HG03342 (cell line): ENCODE measurements at regions not wholly inside any gene's neighbourhood (a gene's known extent, or its start where the extent isn't known, plus 50 kb on each side); places are given as distances from the start of the nearest gene placed in this dataset.
"Not testable (repeated sequence)": the region's sequence is repeated elsewhere in the genome, so short reads cannot be mapped to it uniquely, and the experiment has no call there.

Experiments used
- ATAC-seq: cut with Tn5 transposase; IDR thresholded peaks from one replicate; pipeline ENCODE4 v1.9.1; 2021; ENCODE audit warnings: mild to moderate bottlenecking, moderate library complexity; ENCODE audit not compliant: unreplicated experiment

DNA sequence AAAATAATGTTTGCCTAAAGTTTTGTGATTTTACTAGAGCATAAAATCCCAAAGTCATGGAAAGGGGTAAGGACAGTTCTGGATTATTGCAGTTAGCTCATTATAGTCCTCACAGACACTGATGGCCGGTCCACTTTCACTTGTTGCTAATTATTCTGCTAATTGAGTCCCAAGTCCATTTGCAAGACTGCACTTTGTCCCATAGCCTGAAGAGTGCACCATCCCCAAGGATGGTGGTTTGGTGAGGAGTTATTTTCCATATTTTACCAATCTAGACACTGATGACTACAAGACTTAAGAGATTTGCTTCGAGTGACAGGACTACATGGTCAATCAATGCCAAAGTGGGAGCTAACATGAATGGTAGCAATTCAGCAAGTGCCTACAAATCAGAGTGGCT, 181.8 kb upstream of the CACNA2D1 start:
- no peak for ATAC-seq

DNA sequence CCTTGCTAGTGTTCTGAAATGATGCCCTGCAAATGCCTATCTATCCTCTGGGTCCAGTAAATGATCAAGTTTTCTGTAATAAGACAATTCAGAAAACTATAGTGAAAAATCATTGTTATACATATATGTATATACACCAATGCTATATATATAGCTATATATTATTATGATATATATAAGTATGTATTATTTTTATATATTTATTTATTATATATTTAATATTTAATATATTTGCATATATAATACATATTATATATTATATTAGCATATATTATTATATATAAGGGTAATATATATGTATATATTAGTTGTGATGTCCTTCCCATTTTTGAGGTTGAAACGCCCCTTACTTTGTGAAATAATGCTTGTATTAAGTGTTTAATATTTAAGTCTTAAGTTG, 181.4 kb upstream of the CACNA2D1 start:
- ATAC-seq = no peak

DNA sequence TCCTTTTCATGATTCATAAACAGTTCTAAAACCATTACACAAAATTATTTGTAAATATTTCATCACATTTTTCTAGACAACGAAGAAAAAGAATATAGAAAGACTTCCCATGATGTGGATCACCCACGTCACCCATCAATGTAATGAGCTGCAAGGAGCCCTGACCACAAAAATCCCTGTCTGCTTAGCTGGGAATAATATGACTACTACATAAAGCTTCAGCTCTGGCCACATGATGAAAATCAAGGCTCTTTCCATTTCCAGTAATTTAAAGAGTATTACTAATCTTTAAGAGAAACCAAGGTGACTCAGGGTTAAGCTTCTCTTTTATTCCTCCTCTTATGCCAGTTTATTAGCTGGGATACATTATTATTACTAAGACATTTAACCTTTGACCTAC, 180.8 kb upstream of the CACNA2D1 start:
- ATAC-seq = no peak

DNA sequence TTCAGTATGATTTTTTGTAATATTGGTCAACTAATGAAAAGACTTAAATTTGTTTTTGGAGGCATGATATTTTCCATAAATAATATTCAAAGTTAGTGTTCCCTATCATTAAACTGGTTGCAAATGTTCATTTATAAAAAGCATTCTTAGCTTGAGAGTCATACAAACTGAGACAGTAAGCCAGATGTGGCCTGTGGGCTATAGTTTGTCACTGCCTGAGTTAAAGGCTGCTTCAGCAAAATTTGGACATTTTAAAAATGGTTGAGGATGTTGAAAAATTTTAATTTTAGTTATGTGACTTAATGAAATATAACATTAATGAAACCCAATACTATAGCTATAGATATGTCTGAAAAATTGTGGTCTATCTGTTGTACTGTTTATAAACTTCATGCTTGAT, 180.2 kb upstream of the CACNA2D1 start:
- ATAC-seq = no peak

DNA sequence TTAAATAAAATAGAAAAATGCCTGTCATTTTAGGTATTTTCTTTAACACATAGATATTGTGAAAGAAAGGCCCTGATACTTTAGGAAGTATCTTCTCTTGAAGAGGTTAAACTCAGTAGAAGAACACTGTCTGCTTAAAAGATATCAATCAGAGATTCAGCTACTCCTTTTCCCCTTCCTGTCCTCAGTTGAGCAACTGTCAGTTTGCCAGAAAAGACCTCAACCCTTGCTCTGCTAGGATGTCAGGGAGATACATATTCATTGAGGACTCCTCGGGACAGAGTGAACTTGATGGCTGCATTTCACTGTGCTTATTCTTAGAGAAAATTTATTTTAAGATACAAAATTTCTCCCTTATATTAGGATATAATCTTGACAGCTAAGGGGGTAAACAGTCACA, 173.6 kb upstream of the CACNA2D1 start:
- no peak for ATAC-seq

DNA sequence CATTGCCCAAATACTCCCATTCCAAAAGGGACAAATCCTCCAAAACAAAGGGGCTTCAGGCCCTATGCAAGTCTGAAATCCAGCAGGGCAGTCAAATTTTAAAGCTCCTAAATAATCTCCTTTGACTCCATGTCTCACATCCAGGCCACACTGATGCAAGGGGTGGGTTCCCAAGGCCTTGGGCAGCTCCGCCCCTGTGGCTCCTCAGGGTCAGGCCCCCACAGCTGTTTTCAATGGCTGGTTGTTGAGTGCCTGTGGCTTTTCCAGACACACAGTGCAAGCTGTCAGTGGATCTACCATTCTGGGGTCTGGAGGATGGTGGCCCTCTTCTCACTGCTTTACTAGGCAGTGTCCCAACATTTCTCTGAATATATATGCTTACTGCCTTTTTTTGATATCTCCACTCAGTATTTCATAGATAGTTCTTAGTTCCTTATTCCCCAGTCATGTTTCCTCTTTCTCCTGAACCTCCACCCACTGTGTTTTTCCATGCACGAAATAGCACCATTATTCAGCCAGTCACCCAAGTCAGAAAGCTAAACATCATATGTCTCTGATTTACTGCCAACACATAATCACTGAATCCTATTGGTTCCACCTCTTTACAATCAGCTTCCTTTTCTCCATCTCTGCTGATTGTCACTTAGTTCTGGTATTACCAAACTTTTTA, 172.6 kb upstream of the CACNA2D1 start:
- ATAC-seq = no peak

DNA sequence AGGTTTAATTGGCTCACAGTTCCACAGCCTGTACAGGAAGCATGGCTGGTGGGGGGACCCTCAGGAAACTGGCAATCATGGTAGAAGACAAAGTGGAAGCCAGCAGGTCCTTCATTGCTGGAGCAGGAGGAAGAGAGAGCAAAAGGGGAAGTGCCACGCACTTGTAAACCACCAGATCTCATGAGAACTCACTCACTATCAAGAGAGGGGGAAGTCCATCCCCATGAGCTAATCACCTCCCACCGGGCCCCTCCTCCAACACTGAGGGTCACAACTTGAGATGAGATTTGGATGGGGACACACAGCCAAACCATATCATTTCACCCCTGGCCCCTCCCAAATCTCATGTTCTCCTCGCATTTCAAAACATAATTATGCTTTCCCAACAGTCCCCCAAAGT, 171.9 kb upstream of the CACNA2D1 start:
- ATAC-seq = no peak

DNA sequence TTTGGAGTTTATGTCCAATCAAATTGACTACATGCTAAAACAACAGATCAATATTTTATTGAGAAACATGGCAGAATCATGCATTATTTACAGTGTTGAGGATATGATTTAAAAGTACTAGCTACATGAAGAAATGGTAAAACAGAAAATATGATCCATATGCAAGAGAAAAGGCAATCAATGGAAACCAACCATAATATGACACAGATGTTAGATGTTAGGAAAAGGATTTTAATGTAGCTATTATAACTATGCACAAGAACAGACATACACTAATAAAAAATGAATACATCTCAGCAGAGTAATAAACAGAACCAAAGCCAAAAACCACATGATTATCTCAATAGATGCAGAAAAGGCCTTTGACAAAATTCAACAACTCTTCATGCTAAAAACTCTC, 166.2 kb upstream of the CACNA2D1 start:
- ATAC-seq = no peak

DNA sequence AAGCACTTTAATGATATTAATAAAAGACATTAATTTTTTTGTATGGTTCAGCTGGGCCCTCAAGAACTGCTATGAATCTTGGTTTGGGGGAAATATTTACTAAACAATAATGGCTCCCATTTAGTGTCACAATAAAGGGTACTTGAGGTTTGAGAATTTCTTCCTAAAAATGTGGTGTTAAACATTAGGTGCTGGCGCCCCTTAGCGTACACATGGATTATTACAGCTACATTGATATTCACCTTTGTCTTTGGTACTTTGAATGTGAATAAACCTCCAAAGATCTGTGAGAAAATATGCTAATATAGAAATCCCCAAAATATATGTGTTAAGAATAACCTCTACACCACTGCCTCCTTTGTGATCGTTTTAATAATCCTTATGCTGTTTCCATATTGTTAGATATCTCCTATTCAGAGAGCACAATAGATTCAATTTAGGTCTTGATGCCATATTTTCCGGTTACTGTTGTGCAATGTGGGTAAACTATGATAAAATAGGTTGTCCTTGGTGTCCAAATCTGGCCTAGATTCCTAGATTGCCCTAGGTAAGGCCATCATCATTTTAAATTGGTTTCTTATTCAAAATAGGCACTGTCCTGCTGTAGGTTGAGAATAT, 161.8 kb upstream of the CACNA2D1 start:
- ATAC-seq = peak; percentile 76

DNA sequence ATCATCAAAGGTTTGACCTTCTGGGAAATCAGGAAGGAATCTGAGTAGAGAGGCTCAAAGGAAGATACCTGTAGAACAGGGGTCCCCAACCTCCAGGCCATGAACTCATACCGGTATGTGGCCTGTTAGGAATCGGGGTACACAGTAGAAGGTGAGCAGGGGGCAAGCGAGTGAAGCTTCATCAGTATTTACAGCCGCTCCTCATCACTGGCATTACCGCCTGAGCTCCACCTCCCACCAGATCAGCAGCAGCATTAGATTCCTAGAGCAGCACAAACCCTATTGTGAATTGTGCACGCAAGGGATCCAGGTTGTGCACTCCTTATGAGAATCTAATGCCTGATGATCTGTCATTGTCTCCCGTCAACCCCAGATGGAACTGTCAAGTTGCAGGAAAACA, 158.5 kb upstream of the CACNA2D1 start:
- ATAC-seq = no peak

DNA sequence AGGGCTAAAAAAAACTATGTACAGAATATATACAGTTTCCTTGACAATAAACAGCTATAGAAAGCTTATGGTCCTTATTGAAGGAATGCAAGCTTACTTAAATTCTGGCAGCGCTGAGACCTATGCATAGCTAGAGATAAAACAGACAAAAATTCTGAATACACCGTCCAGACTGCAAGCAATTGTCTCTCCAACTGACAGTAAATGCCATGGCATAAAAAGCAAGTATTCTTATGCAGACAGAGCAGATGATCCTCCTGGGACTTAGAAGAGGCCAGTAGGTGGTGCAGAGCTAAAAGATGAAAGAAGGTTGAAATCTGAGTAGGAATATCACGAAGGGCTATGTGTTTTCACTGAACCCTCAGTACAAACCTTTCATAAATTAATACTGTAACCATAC, 157.0 kb upstream of the CACNA2D1 start:
- no peak for ATAC-seq

DNA sequence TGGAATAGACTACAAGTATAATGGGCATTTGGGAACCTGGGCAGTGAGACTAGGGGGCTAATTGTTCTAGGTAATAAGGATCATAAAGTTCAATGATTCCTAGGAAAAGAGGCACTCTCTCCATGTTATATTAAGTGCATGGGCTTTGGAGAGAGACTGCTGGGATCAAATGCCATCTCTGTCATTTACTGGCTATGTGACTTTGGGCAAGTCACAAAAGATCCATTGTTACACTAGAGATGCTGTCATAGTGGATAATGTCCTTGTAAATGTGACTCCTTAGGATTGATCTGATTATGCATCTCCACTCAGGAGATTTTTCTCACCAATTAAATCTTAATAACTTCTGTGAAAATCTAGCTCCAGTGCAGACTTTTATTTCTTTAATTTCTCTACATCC, 156.3 kb upstream of the CACNA2D1 start:
- ATAC-seq = no peak

DNA sequence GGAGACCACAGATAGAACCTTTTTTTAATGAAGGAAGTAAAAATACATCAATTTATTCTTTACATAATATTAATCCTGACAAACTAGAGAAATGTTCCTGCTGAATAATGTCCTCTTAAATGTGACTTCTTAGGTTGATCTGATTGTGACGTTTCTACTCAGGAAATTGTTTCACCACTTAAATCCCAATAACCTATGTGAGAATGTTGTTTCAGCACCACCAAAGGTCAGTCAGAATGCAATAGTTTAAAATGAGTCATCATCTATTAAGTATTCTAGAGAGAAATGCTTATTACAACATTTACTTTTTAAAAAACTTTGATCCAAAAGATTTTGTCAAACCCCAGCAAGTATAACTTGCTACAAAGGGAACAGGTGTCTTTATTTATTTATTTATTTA, 155.4 kb upstream of the CACNA2D1 start:
- ATAC-seq = no peak

DNA sequence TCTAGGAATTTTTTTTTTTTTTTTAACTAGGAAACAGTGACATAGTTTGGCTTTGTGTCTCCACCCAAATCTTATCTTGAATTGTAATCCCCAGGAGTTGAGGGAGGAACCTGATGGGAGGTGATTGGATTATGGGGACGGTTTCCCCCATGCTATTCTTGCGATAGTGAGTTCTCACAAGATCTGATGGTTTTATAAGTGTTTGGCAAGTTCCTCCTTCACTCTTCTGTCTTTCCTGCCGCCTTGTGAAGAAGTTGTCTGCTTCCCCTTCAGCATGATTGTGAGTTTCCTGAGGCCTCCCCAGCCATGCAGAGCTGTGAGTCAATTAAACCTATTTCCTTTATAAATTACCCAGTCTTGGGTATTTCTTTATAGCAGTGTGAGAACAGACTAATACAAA, 152.2 kb upstream of the CACNA2D1 start:
- not testable (repeated sequence) for ATAC-seq

DNA sequence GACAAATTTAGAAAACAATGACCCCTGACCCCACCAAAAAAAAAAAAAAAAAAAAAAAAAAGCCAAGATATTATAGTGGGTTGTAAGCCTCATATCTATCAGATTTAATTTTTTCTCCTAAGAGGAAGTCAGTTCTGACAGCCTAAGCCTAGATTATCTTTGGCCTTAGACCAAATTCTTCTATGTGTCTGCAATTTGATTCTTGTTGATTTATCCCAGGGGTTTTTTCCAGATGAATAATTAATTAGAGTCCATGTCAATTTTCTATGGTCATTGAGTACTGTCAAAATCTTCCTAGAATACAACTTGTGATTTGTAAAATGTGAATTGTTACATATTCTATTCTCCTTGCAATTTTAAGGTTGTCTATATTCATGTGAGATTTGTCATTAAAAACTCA, 151.6 kb upstream of the CACNA2D1 start:
- no peak for ATAC-seq

DNA sequence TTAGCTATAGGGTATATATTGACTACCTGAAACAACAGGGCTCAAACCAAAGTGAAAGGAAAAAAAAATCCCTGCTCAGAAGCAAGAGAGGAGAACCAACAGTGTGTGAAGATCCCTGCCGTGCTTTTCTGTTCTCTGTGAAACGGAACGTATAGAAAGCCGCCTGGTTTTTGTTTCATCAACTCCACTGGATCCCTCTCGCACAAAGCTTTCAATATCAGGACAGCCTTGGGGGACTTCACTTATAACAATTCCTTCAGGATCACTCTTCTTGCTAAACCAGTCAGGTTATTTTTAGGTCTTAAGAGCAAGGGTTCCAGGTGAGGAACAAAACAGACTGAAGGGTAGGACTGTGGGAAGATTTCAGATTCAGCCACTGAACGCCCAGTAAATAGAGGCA, 151.1 kb upstream of the CACNA2D1 start:
- ATAC-seq = no peak

DNA sequence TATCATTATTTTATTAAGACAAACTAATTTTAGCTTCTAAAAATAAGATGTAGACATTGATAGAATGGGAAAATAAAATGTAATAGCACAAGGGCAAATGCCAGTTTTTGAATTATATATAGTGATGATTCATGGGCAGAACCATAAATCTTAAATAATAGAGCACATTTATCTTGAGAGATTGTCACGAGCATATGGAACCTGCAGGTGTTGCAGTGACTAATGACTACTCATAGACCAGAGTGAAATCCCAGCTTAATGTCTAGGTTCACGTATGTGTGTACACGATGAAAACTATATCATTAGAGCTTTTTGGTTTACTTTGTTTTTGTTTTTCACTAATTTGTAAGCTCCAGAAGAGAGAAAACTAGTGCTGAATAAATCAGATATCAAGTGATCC, 150.2 kb upstream of the CACNA2D1 start:
- no peak for ATAC-seq

DNA sequence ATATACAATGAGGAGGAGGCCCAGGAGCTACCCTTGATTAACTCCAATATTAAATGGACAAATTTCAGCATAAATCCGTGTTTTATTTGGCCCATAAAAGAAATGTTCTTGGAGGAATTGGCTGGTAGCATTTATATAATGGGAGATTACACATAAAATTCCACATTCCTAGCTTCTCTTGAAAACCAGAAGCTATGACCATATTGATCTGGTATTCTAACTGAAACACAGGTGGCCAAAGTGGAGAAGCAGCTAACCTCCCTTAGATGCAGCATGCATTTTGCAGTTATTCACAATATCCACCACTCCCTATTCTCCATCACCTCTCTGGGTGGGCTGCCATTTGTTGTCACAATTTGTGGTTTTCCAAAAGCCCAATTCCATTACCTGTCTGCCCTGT, 148.8 kb upstream of the CACNA2D1 start:
- no peak for ATAC-seq

DNA sequence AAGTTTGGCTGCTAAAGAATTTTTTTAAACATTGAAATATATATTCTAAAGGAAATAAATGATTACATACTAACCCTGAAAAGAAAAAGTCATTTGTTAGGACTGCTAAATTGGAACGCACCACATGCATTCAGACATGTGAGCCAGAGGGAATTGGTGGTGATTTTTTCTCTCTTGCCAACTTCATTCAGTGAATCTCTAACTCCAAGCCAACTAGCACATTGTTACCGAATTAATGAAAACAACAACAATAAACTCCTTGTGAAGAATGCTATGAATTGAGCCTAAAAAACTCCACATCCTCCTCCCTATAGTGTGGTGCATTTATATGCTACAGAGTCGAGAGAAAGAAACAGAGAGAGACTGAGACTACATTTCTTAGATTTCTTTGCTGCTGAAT, 135.5 kb upstream of the CACNA2D1 start:
- ATAC-seq = no peak

DNA sequence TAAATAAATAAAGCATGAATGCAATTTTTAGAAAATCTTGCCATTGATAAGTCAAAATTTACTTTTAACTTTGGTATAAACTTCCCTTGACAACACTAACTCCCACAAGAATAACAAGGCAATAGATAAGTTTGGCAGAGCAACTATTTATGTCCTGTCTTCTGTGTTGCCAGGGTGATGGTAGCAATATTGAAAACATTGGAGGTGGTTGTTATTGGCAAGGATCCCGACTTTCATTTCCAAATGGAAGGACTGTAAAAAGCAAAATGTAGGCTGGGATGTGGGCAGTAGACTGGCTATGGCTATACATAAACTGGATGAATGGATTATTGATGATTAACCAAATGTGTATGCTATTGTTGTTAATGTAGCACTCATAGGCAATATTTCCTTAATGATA, 134.9 kb upstream of the CACNA2D1 start:
- no peak for ATAC-seq

DNA sequence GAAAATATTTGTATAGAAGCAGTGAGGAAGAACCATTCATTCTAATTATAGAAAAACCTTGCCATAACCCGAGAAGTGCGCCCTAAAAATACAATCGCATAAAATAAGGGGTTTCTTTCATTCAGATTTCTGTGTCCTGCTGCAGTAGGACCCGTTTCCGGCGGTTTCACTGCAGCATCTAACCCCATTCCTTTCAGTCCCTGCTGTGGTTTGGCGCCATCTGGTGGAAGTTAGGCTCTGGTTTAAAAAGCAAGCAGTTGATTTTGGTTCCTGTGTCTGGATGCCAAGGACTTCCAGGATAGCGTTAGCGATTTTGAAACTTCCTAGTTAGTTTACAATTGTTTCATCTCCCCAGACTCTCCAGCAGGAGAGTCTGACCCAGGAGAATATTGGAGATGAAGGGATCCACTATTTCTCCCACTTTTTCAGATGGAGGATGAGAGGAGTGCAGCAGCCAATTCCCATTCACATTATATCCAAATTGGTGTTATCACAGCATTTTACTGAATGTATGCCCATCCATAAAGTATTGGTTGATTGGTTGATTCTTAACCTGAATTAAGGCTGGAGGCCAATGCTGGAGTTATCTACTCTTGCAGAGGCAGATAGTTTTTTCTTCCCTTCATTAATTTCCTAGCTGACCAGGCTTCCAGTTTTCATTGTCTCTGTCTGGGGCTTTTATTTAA, 128.8 kb upstream of the CACNA2D1 start:
- peak; percentile 93 for ATAC-seq

DNA sequence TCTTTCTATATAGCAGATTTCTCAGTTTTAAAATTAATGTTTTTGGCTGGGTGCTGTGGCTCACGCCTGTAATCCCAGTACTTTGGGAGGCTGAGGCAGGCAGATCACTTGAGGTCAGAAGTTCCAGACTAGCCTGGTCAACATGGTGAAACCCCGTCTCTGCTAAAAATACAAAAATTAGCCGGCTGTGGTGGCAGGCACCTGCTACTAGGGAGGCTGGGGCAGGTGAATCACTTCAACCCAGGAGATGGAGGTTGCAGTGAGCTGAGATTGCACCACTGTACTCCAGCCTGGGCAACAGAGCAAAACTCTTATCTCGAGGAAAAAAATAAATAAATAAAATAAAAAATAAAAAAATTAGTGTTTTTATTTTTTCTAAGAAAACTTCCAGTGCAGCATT, 127.5 kb upstream of the CACNA2D1 start:
- not testable (repeated sequence) for ATAC-seq

DNA sequence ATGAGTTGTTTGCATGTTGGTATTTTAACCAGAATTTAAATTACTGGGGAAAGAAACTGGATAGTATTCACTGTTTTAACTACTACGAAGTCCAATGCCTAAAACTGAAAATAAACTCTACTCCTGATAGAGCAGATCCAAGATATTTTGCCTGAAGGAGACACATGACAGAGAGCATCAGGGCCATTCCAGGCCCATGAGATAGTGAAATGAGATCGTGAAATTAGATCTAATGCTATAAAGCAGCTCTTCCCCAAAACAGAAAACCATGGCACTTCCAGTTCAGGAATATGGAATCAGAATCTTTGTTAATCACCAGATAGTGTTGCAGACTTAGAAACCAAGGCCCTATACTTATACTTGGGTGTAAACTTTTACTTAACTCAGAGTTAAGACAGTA, 124.3 kb upstream of the CACNA2D1 start:
- ATAC-seq = no peak
